Iris pigment epithelial cell (primary cell): ENCODE measurements at regions not wholly inside any gene's neighbourhood (a gene's known extent, or its start where the extent isn't known, plus 50 kb on each side); places are given as distances from the start of the nearest gene placed in this dataset.
A peak's percentile ranks its signal among the peaks of the same experiment; 100 is the strongest.
"Not testable (repeated sequence)": the region's sequence is repeated elsewhere in the genome, so short reads cannot be mapped to it uniquely, and the experiment has no call there.

Source experiments
- DNase-seq: peaks from one replicate; pipeline ENCODE4 v3.0.0-alpha.2; 2011; ENCODE audit warnings: low read depth

DNA sequence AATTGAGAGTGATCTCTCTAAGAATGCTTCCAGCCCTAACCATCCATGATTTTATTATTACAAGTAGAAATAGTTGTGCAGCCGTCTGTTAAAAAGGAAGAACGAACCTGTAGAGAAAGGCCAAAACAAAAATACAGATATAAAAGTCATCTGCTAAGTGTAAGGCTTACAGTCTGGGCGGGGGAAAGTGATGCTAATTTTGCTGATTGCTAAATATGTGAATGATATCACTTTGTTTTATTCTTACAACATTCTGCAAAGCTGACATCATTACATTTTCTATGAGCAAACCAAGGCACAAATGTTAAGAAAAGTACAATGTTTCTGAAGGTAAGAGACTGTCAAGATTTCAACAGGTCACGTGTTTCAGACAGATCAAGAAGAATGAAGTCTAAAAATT is 101.5 kb upstream of the RAP1B start:
- no peak for DNase-seq

DNA sequence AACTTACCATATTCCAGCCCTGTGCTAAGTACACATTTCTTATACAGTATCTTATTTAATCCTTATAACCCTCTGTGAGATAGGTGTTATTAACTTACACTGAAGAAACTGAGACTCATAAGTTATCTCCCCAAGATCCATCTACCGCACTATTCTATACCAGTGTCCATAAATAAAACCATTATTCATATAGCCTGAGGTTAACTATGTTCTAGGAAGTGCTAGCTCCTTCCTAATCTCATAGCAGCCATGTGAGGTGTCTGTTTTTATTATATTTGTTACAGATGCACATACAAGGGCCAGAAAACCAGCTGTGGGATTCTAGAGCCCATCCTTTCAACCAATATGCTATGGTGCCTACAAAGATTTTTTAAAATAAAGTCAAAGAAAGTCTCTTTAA is 100.3 kb upstream of the RAP1B start:
- DNase-seq: no peak

DNA sequence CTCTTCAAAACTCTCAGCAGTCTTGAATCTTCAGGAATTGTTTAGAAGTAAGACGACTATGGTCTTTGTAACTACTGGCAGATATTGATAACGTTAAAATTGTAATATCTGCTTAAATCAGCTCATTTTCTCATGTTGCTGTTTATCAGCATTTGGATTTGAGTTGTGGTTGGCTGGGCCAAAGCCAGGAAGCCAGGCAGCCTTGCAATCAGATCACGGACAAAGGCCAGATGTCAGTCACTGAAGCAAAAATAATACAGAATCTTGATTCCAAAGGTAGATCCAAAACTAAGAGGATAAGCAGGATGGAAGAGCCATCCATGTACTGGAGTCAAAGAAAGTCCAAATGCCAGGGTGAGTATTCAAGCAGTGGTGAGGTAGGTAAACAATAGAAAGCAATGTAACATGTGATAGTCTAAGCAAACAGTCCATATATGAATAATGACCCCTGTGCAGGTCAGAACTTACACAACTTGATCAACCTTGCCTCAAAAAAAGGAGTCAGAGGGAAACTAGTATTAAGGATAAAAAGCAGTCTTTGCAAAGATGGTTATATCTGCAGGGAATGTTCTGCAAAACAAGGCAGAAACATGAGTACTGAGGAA is 95.8 kb upstream of the RAP1B start:
- DNase-seq: no peak

DNA sequence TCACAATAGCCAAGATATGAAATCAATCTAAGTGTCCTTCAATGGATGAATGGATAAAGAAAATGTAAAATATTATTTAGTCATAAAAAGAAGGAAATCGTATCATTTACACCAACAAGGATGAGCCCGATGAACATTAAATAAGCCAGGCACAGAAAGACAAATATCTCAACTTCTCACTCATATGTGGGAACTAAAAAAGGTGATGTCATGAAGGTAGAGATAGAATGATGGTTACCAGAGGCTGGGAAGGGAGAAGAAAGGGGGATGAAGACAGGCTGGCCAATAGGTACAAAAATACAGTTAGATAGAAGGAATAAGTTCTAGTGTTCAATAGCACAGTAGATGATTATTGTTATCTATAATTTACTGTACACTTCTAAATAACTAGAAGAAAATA is 94.9 kb upstream of the RAP1B start:
- no peak for DNase-seq

DNA sequence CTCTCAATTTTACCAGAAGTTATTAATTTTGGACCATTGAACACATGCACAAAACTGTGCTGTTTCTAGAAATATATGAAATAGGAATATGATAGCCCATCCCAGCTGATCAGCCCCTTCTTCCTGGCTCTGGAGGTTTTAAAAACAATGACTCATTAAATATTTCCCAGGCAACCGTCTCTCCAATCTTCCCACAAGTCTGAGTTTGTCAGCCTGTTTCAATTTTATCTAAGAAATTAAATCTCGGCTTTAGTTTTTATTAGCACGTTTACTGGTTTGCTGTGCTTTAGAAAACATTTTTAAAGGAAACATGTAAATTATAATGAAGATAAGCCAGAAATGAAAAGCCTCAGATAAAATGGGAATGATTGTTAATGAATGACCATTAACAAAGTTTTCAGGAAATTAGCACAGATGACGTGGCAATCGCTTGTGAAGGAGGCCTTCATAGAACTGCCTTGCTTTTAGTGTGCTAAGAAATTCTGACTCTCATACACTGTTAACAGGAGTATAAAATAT is 89.3 kb upstream of the RAP1B start:
- peak; percentile 90 for DNase-seq

DNA sequence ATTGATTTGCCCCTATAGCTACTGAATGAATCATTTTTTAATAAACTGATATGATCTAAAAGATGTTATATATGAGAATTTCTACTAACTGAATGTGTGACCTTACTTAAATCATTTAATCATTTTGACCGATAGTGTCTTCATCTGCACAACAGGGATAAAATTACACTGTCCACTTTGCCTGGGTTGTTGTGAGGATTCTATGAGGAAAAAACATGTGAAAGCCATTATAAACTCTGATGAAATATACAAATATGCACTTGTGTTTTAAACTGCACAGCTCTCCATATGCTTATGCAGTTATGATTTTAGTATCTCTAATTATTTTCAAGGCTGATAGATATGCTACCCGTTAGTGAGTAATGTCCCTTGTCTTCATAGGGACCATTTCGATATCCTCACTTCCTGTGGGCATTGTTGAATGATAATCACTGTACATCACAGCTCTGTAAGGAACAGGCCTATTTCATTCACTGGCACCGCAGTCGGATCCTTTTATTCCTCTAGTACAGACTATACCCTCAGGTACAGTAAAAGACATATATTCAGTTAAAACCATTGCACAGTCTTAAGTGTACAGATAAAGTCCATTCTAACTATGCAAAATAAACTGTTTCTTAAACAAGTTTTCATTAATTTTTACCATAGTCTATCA is 88.7 kb upstream of the RAP1B start:
- no peak for DNase-seq

DNA sequence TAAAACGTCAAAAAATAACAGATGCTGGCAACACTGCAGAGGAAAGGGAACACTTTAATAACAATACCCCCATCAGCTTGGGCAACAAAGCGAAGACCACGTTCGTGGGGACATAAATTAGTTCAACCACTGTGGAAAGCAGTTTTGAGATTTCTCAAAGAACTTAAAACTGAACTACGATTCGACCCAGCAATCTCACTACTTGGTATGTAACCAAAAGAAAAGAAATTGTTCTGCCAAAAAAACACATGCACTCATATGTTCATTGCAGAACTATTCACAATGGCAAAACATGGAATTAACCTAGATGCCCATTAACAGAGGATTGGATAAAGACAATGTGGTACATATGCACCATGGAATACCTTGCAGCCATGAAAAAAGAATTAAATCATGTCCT is 81.2 kb upstream of the RAP1B start:
- no peak for DNase-seq

DNA sequence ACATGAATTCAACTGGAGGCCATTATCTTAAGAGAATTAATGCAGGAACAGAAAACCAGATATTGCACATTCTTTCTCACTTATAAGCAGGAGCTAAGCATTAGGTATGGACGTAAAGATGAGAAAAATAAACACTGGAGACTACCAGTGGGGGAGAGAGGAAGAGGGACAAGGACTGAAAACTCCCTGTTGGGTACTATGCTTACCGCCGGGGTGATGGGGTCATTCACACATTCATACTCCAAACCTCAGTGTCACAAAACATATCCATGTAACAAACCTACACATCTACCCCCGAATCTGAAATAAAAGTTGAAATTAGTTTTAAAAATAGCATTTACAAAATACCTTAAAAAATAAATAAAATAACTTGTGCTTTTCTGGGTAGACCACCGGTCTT is 80.8 kb upstream of the RAP1B start:
- no peak for DNase-seq

DNA sequence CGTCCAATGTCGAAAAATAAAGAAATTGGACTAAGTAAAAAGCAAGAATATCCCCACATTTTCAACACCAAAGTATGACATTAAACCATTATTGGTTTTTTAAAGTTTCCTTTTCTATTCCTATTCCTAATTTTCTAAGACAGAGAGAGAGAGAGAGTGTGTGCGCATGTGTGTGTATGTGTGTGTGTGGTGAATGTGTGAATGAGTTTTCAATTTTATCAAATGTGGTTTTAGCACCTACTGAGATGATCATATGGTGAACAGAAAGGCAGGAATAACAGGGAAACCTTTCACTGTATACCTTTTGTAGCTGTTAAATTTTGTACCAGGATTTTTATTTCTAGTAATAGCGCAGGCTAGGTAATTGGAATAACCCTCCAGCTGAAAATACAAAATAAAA is 80.4 kb upstream of the RAP1B start:
- no peak for DNase-seq

DNA sequence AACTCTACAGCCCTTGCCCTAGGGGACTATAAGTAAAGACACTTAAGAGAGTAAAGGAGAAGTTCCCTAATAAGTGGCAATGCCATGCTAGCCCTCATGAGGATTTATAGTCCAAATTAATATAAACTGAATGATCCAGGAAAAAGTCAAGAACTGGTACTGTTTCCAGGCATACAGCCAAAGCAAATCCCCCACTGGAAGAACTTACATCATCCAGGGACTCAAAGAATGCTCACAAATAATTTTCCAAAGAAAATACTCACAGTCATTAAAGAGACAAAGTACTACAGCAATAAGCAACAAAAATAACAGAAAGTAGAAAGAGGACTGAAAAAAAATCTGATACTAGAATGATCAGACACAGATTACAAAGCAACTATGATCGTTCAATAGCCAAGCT is 79.7 kb upstream of the RAP1B start:
- peak; percentile 77 for DNase-seq

DNA sequence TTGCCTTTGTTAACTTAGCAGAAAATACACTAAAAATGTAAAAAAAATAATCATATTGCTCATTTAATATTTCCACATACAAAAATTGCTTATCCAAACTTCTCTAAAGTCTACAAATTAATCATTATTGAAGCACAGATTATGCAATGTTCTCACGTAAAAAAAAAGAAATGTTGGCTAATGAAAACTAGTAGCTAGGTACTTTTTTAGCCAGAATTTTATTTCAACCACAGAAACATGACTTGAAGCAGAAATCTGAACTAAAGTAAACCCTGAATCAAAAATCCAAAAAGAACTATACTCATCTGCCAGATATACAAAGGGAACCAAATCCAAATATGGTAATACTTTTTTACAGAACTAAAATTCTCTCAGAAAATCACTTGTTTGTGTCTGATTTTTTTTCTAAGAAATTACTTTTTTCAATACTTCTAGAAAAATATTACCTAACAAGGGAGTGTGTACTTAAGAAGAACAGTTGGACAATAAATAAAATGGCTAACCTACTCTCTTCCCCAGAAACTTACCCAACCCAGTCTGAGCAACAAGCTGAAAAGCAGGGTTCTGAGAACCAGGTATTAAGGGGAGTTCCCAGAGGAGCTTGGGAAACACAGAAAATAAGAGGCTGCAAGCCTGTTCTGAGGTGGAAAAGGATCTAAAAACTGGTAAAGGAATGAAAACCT is 78.4 kb upstream of the RAP1B start:
- DNase-seq: no peak

DNA sequence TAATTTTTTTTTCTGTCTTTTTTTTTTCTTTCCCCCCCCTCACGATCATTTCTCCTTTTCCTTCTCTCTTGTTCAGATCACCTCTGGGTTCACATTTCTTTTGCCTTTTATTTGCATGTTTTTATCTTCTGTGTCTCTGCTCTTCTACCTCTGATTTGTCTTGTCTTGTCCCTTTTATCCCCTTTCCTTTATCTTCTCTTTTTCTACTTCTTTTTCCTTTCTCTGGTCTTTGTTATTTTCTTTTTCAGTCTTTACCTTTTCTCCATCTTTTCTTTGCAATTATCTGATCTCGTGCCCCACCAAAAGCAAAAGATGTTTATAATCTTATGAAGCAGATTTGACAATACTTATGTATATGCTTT is 77.8 kb upstream of the RAP1B start:
- DNase-seq: no peak

DNA sequence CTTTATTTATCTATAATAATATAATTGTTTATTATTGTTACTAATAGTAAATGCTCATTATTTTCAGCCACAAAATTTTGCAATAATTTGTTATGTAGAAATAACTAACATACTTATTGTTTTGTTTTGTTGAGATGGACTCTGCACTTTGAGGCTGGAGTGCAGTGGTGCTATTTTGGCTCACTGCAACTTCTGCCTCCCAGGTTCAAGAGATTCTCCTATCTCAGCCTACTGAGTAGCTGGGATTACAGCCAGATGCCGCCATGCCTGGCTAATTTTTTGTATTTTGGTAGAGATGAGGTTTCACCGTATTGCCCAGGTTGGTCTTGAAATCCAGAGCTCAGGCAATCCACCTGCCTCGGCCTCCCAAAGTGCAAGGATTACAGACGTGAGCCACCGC is 76.6 kb upstream of the RAP1B start:
- no peak for DNase-seq

DNA sequence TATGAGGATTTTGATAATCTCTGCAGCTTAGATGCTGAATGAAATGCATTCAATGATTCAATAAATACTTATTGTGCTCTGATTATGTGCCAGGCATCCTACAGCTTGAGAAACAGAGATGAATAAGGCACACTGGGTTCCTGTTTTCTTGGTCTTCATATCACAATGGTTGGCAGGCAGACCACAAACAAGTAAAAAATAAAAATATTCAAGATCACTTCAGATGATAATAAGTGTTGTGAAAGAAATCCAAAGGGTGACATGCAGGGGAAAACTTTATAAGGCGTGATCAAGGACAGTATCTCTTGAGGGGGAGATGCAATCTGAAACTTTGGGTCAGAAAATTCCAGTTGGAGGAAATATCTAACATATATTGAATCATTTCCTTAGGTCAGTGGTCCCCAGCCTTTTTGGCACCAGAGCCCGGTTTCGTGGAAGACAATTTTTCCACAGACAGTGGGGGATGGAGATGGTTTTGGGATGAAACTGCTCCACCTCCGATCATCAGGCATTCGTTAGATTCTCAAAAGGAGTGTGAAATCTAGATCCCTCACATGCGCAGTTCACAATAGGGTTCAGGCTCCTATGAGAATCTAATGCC is 73.7 kb upstream of the RAP1B start:
- DNase-seq: no peak

DNA sequence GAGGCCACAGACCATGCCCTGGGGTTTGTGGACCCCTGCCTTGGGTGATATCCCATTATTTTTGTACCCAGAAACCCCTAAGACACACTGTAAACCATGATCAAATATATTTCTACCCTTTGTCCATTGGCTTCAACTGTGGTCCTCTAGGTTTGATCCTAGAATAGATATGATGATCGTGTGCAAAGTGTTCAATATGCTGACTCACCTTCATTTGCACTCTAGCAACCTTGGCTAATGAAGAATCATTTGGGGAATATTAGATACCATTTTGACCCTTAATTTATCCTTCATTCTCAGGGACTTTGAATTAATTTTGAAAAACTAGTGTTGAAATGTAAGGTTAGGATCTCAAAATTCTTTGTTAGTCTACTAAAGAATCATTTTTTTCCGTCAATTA is 73.1 kb upstream of the RAP1B start:
- DNase-seq: no peak

DNA sequence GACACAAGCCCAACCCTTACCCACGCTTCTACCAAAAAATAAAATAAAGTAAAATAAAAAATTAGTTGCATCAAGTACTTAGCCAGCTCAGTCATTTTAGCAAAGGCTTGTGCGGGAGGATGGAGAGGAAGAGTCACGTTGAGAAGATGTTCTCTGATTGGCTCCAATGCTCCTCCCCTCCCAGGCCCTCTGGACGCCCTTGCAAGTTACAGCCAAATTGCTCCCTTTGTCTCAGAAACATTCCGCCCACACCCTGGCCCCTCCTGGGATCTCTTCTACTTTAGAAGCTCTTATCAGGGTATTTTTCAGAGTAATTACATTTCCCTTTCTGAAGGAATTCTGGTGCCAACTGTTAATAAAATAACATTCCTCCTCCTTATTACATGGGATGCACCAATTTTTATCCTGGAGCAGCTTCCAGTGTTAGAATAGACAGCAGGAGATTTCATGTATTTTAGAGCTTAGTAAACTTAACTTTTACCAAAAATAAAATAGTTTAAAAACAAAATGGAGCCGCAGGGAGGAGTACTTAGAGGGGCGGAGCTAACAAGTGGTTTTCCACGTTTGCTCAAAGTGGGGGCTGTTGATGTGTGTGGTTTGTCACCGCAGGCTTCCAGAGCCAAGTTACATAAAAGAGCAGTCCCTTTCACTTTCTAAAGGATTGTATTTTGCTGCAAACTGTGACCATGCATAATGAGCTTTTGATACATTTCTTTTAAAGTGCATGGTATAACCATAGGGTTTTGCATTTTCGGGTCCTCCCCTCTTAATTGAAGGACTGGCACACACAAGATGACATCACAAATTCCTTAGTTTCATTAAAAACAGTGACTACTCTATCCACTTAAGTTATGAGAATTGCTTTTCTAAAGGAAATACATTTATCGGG is 71.7 kb upstream of the RAP1B start:
- peak; percentile 77 for DNase-seq

DNA sequence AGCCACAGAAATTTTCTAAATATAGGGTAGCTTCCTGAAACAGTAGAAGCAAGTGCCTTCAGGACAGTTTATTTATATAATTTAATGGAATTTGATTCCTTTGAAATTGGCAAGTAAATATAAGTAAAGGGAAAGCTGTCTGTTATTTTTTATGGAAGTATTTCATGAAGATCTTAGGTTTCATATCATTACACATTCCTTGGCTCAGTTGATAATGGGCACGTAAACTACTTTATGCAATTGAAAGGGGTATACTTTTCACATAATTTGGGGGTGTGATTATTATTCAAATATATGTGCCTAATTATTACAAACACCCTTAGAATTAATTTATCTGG is 71.1 kb upstream of the RAP1B start:
- DNase-seq: no peak

DNA sequence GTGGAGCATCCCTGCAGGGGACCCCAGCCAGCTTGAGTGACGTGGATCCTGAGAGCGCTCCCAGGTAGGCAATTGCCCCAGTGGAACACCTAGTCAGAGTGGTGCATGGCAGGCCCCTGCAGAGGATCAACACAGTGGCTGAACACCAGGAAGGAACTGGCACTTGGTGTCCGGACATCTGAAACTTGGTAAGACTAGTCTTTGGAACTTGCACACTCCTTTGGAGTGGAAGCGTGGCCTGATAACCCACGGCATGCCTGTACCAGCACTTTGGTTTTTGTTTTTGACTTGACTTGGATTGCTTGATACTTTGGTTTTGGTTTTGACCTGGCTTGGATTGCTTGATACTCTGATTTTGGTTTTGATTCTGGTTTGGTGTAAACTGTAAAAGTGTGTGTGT is 69.9 kb upstream of the RAP1B start:
- DNase-seq: not testable (repeated sequence)

DNA sequence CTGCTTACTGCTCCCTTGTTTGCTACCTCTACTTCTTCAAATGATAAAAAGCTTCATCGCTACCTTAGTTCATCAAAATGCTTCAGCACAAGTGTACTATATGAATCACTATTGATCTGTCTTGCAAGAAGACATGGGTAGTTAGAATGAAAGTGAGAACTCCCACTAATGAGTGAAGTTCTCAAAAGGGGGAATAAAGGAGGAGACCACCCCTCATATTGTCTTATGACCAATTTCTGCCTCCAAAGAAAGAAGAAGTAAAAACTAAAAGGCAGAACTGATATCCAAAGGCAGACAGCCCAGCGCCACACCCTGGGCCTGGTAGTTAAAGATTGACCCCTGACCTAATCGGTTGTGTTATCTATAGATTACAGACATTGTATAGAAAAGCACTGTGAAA is 63.4 kb upstream of the RAP1B start:
- DNase-seq: not testable (repeated sequence)

DNA sequence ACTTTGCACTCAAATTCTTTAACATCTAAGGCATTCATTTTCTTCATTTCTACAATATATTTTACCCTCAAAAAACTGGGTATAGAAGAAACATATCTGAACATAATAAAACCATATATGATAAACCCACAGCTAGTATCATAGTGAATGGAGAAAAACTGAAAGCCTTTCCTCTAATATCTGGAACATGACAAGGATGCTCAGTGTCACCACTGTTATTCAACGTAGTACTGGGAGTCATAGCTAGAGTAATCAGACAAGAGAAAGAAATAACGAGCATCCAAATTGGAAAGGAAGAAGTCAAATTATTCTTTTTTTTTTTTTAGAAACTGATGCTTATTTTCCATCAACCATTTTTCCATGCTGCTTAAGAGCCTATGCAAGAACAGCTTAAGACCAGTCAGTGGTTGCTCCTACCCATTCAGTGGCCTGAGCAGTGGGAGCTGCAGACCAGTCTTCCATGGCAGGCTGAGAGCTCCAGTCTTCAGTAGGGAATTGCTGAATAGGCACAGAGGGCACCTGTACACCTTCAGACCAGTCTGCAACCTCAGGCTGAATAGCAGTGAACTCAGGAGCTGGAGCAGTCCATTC is 58.0 kb upstream of the RAP1B start:
- DNase-seq: not testable (repeated sequence)

DNA sequence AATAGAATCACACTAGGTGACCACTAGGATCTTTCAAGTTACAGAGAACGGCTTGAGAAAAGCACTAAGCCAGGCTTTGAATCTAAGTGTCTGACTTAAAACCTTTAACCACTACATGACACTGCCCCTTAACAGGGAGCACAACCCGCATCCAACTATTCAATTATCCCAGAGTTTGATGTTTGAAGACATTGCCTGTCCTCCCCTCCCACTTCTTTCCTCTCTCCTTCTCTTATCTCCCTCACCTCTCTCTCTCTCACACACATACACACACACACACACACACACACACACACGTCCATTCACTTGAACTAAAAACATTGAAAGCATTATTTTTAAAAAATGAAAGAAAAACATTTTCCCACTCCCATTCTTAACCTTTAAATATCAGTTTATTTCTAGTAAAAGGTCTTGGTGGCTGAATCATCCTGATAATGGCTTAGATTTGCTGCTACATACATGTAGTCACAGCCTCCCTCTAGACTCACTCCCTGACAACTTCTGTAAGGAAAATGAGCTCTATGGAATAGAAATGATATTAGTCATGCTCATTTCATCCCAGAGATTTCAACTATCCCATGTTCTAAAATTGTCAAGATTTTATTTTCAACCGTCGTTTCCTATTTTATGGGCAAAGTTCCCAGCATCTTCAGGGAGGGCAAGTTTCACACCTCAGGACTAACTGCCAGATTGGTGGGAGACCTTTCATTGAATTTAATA is 53.5 kb upstream of the RAP1B start:
- DNase-seq: peak; percentile 89
